ENCODE measurements at regions not wholly inside any gene's neighbourhood (a gene's known extent, or its start where the extent isn't known, plus 50 kb on each side); places are given as distances from the start of the nearest gene placed in this dataset.
"Not testable (repeated sequence)": the region's sequence is repeated elsewhere in the genome, so short reads cannot be mapped to it uniquely, and the experiment has no call there.

DNA sequence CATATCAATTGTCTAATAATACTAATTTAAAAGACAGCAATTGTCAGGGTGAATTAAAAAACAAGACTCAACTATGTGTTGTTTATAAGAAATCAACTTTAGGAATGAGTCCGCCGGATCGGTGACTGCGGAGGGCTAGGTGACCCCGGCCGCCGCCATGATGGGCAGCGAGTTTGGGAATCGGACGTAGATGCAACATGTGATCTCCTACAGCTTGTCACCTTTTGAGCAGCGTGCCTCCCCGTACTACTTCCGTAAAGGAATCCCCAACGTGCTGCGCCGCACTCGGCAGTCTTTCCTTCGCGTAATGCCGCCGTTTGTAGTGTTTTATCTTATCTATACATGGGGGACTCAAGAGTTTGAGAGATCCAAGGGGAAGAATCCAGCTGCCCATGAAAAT is 742.5 kb upstream of the PABPC4L start:
- ATAC-seq (no peak), DNase-seq (no peak)
- intact Hi-C loops (cut with micrococcal nuclease) = no loop called here

DNA sequence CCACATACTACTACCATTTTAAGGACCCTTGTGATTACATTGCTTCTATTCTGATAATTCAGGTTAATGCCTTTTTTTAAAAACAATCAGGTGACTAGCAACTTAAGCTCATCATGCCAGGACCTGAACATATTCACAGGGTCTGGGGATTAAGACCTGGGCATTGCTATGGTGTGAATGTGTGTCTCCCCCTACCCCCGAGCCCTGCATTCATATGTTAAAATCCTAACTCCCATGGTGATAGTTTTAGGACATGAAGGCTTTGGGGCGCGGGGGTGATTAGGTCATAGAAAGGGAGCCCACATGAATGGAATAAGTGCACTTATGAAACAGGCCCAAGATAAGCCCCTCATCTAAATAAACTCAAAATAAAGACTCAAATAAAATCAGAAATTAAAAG is 734.4 kb upstream of the PABPC4L start:
- DNase-seq (no peak), ATAC-seq (no peak)
- intact Hi-C loops (cut with micrococcal nuclease) = no loop called here

- DNase-seq (no peak), ATAC-seq (no peak)
- intact Hi-C loops (cut with micrococcal nuclease) = no loop called here
Observed at GRCh38 chr4:134935320-134935719, 733.7 kb upstream of the PABPC4L start.

- ATAC-seq = no peak
- intact Hi-C loops (cut with micrococcal nuclease) = no loop called here
- no peak for DNase-seq
Observed at GRCh38 chr4:134934036-134934808, 732.6 kb upstream of the PABPC4L start.

DNA sequence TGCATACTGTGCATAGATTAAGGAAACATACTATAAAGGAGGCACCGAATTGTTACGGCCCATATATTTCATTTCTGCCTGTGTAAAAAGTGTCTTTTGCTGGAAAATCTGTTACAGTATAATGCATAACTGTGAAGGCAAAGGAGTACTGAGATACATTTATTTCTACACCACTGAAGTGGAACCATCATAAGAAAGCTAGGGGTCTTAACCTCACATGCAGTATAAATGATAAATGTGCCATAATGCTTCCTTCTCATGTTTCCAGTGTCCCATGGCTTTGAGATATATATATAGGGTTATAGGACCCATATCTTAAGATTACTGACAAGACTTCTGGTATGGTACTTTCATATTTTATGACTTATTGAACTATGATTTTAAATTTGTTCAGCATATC is 713.8 kb upstream of the PABPC4L start:
- intact Hi-C loops (cut with micrococcal nuclease) = no loop called here
- no peak for DNase-seq
- ATAC-seq = no peak

DNA sequence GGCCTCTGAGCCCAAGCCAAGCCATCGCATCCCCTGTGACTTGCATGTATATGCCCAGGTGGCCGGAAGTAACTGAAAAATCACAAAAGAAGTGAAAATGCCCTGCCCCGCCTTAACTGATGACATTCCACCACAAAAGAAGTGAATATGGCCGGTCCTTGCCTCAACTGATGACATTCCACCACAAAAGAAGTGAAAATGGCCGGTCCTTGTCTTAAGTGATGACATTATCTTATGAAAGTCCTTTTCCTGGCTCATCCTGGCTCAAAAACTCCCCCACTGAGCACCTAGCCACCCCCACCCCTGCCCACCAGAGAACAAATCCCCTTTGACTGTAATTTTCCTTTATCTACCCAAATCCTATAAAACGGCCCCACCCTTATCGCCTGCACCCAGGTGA is 712.7 kb upstream of the PABPC4L start:
- ATAC-seq; DNase-seq; intact Hi-C loops (cut with micrococcal nuclease): not testable (repeated sequence)

DNA sequence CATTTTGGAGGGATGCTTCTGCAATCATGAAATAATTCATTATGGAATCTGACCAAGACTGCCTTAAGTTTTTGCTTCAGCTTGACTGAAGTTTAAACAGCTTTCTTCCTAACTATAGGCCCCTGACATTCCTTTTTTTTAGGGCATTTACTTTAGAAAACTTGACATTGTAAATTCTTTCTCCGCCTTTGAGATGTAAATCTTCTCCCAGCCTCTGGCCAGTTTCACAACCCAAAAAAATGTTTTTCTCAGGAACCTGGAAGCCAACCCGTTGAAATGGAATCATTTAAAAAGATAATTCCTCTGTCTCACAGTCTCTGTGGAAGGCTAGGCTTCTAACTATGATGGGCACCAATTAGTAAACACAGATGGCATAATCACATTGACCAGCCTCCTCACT is 710.4 kb upstream of the PABPC4L start:
- no peak for DNase-seq
- no peak for ATAC-seq
- intact Hi-C loops (cut with micrococcal nuclease) = no loop called here

- no peak for ATAC-seq
- intact Hi-C loops (cut with micrococcal nuclease) = no loop called here
- no peak for DNase-seq
Observed at GRCh38 chr4:134906404-134907023, 704.9 kb upstream of the PABPC4L start.

DNA sequence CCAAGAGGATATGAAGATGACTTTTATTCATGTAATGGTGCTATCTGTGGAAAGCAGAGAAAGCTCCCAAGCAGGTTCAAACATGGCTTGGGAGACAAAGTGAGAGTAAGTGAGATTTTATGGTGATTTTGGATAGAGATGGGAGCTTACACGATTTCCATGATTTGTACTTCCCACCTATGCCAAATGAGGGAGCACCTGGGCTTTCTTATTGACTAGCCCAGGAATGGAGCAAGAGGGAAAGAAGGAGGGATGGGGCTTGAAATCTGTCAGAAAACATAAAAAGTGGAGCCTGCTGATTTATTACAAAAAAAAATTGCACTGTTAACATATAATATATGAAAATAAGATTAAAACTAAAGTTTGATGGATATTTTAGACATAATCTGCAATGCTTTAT is 703.5 kb upstream of the PABPC4L start:
- no peak for ATAC-seq
- no peak for DNase-seq
- intact Hi-C loops (cut with micrococcal nuclease) = no loop called here

DNA sequence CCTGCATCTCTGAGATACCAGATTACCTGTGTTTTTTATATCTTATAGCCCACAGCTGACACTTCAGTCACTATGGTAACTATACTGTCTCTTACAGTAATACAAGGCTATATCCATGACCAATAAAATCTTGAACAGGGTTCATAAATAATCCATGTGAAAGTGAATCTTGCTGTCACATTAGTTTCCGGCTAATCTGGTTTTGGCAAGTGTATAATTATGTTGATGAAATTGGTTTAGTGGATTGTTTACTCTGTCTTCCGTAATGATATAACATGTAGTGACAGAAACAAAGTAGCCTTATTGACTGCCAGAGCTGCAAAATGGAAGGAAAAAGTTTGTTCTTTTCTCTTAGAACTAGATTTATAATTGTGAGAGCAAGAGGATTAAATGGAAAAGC is 686.6 kb upstream of the PABPC4L start:
- no peak for DNase-seq
- intact Hi-C loops (cut with micrococcal nuclease) = no loop called here
- no peak for ATAC-seq

GRCh38 chr4:134885436-134885835 is 683.8 kb upstream of the PABPC4L start:
- DNase-seq = no peak
- intact Hi-C loops (cut with micrococcal nuclease) = no loop called here
- no peak for ATAC-seq

- intact Hi-C loops (cut with micrococcal nuclease) = no loop called here
- DNase-seq (no peak), ATAC-seq (no peak)
Observed at GRCh38 chr4:134883831-134884449, 682.4 kb upstream of the PABPC4L start.

DNA sequence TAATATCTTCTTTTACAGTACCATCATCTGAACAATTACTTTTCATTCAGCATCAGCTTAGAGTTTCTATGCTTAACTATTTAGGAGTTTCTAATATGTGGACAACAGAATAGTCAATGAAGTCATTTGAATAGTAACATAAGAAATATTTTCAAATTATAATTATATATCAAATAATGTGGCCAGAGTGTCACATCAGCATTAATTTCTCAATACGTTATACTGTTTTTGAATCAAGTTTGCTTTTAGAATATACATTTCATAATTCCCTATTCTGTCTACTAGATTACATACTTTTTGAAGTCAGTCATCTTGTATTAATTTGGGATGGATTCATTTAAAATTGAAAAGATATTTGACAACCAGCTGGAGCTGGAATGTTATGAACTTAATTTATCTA is 677.4 kb upstream of the PABPC4L start:
- ATAC-seq (no peak), DNase-seq (no peak)
- intact Hi-C loops (cut with micrococcal nuclease) = no loop called here

- ATAC-seq = no peak
- intact Hi-C loops (cut with micrococcal nuclease) = no loop called here
- no peak for DNase-seq
Observed at GRCh38 chr4:134867027-134867426, 665.4 kb upstream of the PABPC4L start.

- no peak for DNase-seq
- intact Hi-C loops (cut with micrococcal nuclease) = no loop called here
- ATAC-seq = no peak
Observed at GRCh38 chr4:134865675-134866074, 664.1 kb upstream of the PABPC4L start.

- ATAC-seq (no peak), DNase-seq (no peak)
- intact Hi-C loops (cut with micrococcal nuclease) = no loop called here
Observed at GRCh38 chr4:134862116-134862515, 660.5 kb upstream of the PABPC4L start.

DNA sequence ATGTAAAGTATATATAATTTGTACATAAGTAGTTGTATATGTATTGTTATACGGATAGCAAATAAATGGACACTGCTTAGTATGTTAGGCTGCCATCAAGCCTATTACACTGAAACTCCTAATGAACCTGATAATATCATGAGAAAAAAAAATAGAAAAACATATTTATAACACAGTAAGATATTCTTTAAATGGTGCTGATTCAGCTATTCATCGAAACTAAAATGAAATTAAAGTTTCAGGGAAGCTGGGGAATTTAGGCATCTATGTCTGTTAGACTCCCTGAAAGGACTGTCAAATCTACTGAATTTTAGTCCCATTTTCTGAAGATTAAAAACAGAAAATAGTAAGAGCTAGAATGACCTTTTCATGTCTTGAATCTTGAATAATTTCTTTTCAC is 647.1 kb upstream of the PABPC4L start:
- no peak for DNase-seq
- no peak for ATAC-seq
- intact Hi-C loops (cut with micrococcal nuclease) = no loop called here

DNA sequence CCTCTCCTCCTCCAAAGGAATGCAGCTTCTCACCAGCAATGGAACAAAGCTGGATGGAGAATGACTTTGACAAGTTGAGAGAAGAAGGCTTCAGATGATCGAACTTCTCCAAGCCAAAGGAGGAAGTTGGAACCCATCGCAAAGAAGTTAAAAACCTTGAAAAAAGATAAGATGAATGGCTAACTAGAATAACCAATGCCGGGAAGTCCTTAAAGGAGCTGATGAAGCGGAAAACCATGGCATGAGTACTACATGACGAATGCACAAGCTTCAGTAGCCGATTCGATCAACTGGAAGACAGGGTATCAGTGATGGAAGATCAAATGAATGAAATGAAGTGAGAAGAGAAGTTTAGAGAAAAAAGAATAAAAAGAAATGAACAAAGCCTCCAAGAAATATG is 629.2 kb upstream of the PABPC4L start:
- ATAC-seq; DNase-seq; intact Hi-C loops (cut with micrococcal nuclease): not testable (repeated sequence)

GRCh38 chr4:134812611-134813010 is 611.0 kb upstream of the PABPC4L start:
- ATAC-seq (no peak), DNase-seq (no peak)
- intact Hi-C loops (cut with micrococcal nuclease) = no loop called here

GRCh38 chr4:134807231-134807745 is 605.7 kb upstream of the PABPC4L start:
- no peak for ATAC-seq

GRCh38 chr4:134798573-134798972 is 597.0 kb upstream of the PABPC4L start:
- intact Hi-C loops (cut with micrococcal nuclease) = no loop called here
- no peak for ATAC-seq
- no peak for DNase-seq

More at GRCh38 chr4:134807231-134807745, 605.7 kb upstream of the PABPC4L start:
- intact Hi-C loops (cut with micrococcal nuclease) = no loop called here
- DNase-seq = no peak

All from left ventricle myocardium superior (tissue), 1 donor.